HG03565 (cell line): ENCODE measurements at regions not wholly inside any gene's neighbourhood (a gene's known extent, or its start where the extent isn't known, plus 50 kb on each side); places are given as distances from the start of the nearest gene placed in this dataset.
A peak's percentile ranks its signal among the peaks of the same experiment; 100 is the strongest.

Source experiments
- ATAC-seq: cut with Tn5 transposase; IDR thresholded peaks from one replicate; pipeline ENCODE4 v1.9.1; 2021; ENCODE audit warnings: mild to moderate bottlenecking, moderate library complexity; ENCODE audit not compliant: unreplicated experiment

DNA sequence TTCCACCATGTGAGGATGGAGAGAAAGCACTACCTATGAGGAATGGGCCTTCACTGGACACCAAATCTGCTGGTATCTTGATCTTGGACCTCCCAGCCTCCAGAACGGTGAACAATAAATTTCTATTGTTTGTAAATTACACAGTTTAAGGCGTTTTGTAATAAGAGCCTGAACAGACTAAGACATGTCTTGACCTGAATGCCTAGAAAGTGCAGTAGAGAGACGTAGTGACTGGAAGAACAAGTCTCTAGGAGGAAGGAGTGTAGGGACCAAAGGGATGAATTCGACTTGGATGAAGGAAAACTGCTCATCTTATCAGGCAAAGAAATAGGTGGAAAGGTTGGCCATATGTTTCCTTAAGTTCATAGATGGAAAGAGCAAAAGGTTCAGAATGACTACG lies 309.8 kb upstream of the RGMB start:
- ATAC-seq, result no peak

DNA sequence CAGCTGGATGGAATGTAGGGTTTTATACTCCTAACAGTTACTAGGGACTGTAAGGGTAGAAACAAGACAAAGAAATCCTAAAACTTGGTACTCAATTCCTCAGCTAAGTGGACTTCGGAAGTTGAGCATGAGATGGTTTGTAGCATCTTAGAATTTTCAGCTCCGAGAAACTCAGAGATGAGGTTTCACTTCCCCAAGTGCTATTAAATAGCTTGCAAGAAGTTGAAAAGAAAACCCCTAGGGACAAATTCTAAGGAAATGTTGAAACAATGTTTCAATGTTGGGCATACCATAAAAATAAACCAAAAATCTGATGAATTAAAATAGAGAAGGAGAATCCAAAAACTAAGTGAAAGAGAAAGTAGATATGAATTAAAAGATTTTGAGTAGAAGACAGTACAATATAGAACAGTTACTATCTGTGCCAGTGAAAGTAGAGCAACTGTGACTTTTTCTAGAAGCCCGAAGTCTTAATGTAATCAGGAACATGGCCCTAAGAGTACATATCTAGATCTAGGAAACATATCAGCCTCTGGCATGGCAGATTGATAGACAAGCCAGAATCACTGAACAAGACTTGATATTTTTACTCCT lies 308.6 kb upstream of the RGMB start:
- peak; percentile 89 for ATAC-seq

DNA sequence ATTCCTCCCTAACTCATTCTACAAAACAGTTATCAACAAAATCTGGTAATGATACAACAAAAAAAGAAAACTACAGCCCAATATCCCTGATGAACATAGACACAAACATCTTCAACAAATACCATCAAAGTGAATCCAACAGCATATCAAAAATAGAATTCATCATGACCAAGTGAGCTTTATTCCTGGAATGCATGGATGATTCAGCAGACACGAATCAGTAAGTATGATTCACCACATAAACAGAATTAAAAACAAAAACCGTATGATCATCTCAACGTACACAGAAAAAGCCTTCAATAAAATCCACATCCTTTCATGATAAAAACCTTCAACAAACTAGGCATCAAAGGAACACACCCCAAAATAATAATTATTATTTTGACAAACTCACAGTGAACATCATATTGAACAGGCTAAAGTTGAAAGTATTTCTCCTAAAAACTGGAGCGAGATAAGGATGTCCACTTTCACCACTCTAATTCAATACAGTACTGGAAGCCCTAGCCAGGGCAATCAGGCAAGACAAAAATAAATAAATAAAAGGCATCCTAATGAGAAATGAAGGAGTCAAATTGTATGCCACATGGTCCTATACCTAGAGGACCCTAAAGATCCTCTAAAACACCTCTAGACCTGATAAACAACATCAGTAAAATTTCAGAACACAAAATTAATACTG lies 305.1 kb upstream of the RGMB start:
- ATAC-seq, result no peak

DNA sequence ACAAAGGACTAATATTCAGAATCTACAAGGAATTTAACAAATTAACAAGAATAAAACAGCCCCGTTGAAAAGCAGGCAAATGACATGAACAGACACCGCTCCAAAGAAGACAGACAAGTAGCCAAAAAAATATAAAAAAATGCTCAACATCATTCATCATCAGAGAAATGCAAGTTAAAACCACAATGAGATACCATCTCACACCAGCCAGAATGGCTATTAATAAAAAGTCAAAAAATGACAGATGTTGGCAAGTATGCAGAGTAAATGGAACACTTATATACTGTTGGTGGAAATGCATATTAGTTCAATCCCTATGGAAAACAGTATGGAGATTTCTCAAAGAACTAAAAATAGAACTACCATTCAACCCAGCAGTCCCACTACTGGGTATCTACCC lies 302.7 kb upstream of the RGMB start:
- ATAC-seq, result no peak

DNA sequence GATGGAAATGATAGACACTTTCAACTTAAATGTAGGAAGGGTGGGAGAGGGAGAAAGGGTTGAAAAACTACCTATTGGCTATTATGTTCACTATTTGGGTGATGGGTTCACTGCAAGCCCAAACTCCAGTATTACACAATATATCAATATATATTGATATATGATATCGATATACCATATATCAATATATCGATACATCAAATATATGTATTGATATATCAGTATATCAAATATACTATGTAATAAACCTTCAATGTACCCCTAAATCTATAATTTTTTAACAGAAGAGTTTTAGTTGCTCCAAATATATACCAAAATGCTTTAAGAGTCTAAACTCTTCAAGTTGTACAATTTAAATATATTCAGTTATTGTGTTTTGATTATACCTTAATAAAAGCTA lies 302.0 kb upstream of the RGMB start:
- ATAC-seq, result no peak

DNA sequence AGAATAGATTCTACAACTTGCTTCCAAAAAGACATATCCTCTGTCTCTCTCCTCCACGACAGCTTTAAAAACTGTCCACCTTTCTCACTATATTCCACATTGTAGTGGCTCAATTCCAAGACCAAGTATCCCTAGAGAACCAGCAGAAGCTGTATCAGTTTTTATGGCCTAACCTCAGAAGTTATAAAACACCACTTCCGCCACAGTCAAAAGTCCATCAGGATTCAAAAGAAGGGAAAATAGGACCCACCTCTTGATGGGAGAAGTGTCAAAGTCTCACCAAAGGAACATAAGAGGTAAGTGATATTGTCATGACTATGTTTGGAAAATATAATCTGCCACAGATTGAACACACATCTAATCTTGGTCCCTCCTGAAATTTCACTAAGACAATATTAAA lies 299.2 kb upstream of the RGMB start:
- ATAC-seq, result no peak

DNA sequence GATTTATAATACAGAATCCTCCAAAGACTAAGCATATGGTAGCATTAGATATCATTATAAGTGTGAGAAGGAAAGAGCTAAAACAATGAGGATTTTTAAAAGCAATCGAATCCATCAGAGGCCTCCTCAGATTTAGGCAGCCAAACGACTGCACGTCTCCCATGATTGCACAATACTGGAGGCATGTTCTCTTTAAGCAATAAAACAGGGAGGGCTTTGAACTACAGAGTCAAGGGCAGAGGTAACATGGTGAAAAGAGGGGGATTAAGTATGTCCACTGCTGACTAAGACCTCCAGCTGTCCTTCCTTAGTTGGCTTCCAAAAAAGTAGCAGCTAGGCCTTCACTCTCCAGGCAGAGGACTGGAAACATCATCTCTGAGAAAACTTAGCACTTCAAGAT lies 298.7 kb upstream of the RGMB start:
- no peak for ATAC-seq

DNA sequence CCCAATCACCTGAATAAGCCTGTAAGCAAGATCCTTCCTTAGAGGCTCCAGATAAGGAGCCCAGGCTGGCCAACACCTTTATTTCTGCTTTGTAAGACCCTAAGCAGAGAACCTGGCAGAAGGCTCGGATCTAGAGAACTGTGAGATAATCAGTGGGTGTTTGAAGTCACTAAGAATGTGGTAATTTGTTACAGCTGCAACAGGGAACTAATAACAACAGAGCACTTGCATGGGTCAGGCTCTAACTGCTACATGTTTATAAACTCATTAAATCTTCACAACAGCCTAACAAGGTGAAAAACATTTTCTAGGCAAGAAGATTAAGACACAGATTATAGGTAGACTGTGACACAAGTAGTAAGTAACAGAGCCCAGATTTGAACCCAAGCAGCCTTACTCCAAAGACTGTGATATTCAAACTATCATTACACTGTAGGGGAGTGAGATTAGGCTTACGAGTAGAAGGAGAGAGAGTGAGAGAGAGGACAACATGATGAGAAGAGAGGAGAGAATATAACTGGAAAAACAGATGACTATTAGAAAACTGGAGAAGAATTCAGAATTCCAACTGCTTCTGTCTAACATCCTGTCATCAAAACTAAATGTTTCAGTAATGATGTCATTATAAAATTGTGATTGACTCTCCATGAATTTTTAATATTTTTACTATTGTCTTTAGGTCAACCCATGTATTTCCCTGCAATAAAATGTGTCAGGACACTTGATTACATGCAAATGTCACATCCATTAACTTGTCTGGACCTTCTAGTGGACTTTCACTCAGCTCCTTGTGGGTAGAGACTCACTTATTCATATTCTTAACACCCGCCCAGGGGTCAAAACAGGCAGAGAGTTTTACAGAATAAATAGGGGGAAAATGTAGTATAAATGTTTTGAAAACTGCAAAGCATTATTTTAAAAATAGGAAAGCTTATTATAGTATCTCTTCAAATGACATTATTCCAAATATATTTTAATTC lies 290.9 kb upstream of the RGMB start:
- ATAC-seq, result no peak

DNA sequence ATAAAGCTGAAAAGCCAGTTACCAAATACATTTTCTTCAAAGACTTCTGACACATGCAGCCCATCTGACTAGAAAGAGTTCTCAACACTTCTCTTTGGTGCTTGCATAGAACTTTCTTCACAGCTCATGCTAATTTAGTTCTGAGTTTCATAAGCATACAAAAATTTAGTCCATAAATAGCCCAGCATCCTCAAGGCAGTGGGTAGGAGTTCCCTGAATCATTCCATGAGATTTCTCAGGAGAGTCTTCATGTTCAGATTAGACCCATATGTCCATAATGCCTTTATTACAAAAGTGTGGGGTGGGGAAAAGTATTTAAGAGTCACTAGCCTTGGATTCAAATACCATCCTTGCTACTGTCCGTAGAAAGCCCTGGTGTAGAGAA lies 290.2 kb upstream of the RGMB start:
- ATAC-seq, result no peak

DNA sequence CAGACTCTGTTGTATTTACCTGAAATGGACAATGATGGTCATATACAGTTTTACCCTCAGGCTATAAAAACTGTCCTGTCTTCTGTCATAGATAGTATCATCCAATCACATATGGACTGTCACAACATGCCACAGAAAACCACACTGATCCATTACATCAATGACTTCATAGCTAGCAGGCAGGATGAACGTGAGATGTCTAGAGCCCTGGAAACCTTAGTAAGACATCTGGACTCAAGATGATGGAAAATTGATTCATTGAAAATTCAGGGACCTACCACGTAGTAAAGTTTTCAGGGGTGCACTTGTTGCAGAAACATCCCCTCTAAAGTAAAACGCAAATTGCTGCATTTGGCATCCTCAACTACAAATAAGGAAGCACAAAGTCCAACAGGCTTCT lies 284.4 kb upstream of the RGMB start:
- no peak for ATAC-seq

DNA sequence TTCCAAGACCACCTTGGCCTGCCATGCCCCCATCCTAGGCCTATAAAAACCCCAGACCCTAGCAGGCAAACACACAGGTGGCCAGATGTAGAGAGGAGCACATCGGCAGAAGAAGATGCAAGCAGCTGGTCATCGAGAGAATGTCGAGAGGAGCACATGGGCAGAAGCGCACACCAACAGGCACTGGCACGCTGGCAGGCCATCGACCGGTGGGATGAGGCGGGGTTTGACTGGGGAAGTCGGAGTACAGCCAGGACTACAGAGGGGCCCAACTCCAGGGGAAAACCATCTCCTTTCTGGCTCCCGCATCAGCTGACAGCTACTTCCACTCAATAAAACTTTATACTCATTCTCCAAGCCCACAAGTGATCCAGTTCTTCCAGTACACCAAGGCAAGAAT lies 283.1 kb upstream of the RGMB start:
- ATAC-seq, result no peak

DNA sequence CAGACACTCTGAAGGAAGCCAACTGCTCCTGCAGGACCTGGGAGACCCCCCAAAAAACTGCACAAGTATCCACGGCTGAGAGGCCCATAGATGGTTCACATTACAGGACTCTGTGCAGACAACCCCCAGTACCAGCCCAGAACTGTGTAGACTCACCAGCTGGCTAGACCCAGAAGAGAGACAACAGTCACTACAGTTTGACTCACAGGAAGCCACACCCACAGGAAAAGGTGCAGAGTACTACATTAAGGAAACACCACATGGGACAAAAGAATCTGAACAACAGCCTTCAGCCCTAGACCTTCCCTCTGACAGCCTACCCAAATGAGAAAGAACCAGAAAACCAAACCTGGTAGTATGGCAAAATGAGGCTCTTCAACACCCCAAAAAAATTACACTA lies 281.2 kb upstream of the RGMB start:
- no peak for ATAC-seq

DNA sequence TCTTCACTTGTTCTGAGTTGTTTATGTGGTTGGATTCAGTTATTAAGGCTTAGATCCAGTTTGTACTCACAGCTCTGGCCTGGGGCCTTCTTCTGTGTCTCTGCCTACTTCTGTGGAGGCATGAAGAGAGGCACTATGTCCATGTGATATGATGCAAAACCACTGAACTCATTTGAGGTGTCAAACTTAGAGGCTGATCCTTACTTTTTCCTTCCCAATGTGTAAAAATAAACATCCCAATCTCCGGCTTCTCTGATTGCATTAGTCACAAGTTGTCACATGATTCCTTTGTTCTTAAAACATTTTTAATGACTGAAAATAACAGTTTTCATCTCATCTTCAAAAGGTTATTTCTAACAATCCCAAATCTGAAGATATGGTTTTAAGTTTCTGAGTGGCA lies 276.0 kb upstream of the RGMB start:
- ATAC-seq, result no peak

DNA sequence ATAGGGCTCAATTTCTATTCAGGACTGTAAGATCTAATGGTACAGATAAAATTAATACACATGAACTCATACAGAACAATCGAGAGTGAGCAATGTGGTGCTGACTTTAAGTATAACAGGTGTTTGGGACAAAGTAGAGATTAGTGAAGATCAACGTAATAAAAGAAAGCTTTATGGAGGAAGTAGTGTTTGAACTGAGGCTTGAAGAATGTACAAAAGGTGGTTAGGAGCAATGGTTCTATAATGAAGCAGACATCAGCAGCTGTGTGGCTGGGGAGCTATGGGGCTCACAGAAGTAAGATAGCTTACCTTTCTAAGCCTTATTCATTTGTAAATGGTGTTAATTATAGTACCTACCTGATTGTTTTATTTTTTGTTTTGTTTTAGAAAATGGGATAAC lies 275.4 kb upstream of the RGMB start:
- ATAC-seq, result no peak

DNA sequence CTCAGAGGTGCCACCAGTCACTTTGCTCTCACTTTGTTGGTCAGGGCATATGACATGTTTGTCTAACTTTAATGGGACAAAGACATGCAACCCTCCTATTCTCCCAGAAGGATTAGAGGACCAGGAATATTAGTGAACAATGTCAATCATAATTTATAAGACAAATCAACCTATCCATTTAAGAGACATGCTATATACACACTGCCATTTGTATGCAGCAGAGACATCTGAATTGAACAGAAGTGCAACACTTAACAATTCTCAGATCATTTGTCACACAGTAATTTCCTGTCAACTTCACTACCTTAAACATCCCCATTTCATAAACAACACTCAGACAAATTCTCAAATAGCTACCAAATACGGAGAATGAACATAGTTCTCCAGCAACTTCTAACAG lies 273.6 kb upstream of the RGMB start:
- no peak for ATAC-seq

DNA sequence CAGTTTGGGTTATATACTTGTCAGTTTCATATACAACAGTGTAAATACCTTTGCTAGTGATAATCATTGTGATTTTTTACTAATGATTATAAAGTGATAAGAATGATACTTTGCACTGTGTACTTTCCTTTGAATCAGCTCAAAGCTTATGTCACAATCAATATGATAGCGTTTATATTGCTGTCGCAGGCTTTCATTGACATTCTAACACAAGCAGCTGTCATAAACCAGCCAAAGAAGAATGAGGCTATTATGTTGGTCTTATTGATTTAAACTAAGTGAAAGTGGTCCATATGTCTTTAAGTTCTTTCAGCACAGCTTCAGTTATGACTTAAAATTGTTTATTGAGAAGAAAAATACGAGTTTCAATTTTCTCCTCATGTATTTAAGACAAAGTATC lies 272.7 kb upstream of the RGMB start:
- no peak for ATAC-seq

DNA sequence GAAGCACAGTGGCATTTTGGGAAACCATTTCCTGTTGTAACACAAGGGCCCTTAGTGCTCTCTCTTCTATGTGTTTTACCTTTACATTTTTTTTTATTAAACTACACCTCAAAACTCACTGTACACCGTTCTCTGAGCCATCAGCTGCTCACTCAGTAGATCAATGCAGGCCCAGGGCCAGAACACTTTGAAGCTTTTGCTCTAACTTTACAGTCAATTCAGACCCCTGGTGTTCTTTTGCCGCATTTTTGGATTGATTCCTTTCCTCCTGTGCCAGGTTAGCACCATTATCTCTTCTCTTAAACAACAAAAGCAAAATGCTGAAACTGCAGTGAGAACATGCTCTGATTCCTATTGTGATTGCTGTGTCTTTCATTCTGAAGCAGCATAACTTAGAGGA lies 269.8 kb upstream of the RGMB start:
- ATAC-seq, result no peak

DNA sequence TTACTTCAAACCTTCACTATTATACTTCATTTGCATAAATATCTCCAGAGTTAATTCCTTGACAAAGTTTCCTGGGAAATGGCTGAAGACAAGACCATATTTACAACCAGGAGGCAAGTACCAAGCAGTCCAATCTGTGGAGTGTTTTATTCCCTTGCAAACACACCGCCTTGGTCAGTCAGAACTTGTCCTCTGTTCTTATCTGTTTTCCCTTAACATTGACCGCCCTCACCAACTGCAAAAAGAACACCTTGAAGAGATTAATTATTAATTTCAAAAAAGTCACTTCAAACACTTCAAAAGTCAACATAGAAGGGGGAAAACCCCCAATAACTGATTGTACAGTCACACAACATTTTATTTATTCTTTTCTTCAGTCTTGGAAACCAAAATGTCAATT lies 269.0 kb upstream of the RGMB start:
- ATAC-seq, result no peak

DNA sequence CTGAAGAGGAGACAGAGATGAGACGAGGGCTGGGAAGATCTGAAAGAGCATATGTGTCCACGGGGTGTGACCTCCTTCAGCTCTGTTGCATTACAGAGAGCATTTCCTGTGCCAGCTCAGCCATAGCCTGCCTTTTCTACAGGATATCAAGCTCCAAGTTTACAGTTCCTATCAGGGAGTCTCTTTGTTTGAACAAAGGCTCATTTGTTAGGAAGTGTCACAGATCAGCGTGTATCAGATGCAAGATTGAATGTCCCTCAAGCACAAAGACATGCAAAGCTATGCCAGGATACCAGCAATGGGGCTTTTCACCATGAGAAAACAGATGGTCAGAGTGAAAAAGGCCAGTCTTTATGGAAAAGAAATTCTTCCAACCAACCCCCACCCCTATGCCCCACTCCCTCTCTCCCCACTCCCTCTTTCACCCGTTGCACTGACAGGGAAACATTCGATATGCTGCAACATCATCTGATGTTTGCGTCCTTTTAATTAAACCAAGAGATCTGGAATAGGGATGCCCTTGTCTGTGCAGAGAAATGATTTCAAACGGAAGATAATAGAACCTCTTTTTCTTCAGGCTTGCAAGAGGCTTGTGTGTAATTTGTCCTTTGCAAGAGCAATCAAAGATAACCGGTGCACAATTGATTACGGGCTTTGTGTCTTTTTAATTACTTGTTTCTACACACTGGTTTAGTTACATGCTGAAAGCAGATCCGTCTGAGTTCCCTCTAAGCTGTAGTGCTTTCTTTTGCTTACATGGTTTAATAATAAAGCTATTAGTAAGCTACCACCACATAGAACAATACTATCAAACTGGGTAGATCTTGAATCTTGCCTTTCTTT lies 263.1 kb upstream of the RGMB start:
- no peak for ATAC-seq

DNA sequence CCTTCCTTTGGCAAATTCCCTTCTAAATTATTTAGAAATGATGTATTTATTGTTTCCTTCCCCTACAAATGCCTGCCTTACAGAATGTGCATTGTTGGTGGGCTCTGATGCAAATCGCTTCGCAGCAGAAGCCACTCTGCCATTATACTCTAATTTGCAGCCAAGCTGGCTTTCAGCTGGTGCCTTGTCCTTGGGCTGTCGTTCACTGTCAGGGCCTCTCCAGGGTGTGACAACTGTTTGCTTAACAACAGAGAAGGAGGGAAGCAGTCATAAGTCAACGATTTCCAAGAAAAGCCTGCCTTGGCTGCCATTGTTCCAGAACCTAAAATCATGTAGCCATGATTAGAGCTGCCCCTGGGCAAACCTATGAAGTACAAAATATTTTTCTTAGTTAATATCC lies 260.1 kb upstream of the RGMB start:
- no peak for ATAC-seq

DNA sequence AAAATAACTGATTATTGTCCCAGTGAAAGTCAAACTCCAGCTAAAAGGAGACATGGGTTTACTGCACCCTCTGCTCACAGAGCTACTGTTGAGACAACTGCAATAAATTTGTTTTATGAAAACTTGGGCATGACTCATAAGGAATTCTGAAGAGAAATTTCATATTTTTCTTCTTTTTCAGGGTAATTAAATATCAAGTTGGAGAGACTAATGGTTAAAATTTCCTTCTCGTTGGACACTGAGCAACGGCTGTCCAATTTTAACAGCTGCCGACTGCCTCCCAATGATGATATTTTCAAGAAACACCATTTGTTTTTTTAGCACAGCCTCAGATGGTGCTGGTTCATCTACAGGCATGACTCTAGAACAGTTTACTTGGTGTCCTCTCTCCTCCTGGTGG lies 259.2 kb upstream of the RGMB start:
- ATAC-seq, result no peak
